Spinal cord (tissue), 9 donors: ENCODE measurements at regions not wholly inside any gene's neighbourhood (a gene's known extent, or its start where the extent isn't known, plus 50 kb on each side); places are given as distances from the start of the nearest gene placed in this dataset.

Source experiments
- DNase-seq, 6 donors: peaks; one replicate each; pipeline versions ENCODE4 v3.0.0 to v3.0.0-alpha.2; 2013 to 2015; ENCODE audit warnings: low spot score in 6 of 6, low read depth in 4 of 6
- H3K27ac ChIP-seq: one replicate; pipeline ENCODE4 v1.5.1; 2013; ENCODE audit warnings: low read depth, low read length, control low read depth
- H3K27me3 ChIP-seq: one replicate; pipeline ENCODE4 v1.6.1; 2013; ENCODE audit warnings: low read length; ENCODE audit not compliant: control insufficient read depth, insufficient read depth
- H3K36me3 ChIP-seq: one replicate; pipeline ENCODE4 v1.6.1; 2013; ENCODE audit warnings: low read length; ENCODE audit not compliant: control insufficient read depth, insufficient read depth
- H3K4me1 ChIP-seq: one replicate; pipeline ENCODE4 v1.6.1; 2013; ENCODE audit warnings: low read length; ENCODE audit not compliant: control insufficient read depth, insufficient read depth
- H3K4me3 ChIP-seq: one replicate; pipeline ENCODE4 v1.5.1; 2013; ENCODE audit warnings: low read depth, low read length, control low read depth
- H3K9me3 ChIP-seq: one replicate; pipeline ENCODE4 v1.6.1; 2013; ENCODE audit warnings: low read length; ENCODE audit not compliant: control insufficient read depth, insufficient read depth
- WGBS: methylation state at CpG from one replicate; pipeline ENCODE4 v1.1.5; 2013; ENCODE audit warnings: missing lambda C conversion rate; ENCODE audit not compliant: insufficient coverage; 5-methylcytosine and 5-hydroxymethylcytosine counted together
- donor health status: healthy.

- 48% methylated on average over 2 of the region's 3 CpGs for WGBS
- no peaks in the 10 kb centered on the region for H3K36me3 ChIP-seq
Measured at GRCh38 chr1:82240571-82240970, 439.8 kb downstream of the ADGRL2 start.

GRCh38 chr1:82230667-82231066 is 429.9 kb downstream of the ADGRL2 start:
- Histone ChIP-seq H3K9me3 (no peaks in the 10 kb centered on the region), H3K4me3 (no peak overlapping the region), H3K36me3 (no peaks in the 10 kb centered on the region), H3K4me1 (no peaks in the 10 kb centered on the region), H3K27ac (no peak overlapping the region), H3K27me3 (no peaks in the 10 kb centered on the region)
- WGBS, result 40% methylated on average over 3 of the region's 4 CpGs
- DNase-seq, result peak in 1 of 6 donors; percentile 45

More at GRCh38 chr1:82240571-82240970, 439.8 kb downstream of the ADGRL2 start:
- no peaks in the 10 kb centered on the region for H3K4me1 ChIP-seq
- H3K4me3 ChIP-seq, result no peak overlapping the region
- H3K9me3 ChIP-seq, result peaks cover 6% of the 10 kb centered on the region
- H3K27me3 ChIP-seq, result no peaks in the 10 kb centered on the region
- H3K27ac ChIP-seq, result no peak overlapping the region
- no peak for DNase-seq

- H3K36me3 ChIP-seq, result no peaks in the 10 kb centered on the region
- no peaks in the 10 kb centered on the region for H3K9me3 ChIP-seq
- no peak overlapping the region for H3K27ac ChIP-seq
- no CpG with 5 or more reads among the region's 3 CpGs for WGBS
- DNase-seq, result peak in 1 of 6 donors; percentile 67
- H3K27me3 ChIP-seq, result no peaks in the 10 kb centered on the region
- H3K4me1 ChIP-seq, result no peaks in the 10 kb centered on the region
- H3K4me3 ChIP-seq, result no peak overlapping the region
Measured at GRCh38 chr1:82227306-82228095, 426.8 kb downstream of the ADGRL2 start.

GRCh38 chr1:82226186-82226505 is 425.4 kb downstream of the ADGRL2 start:
- WGBS, result no CpG with 5 or more reads among the region's 1 CpG
- Histone ChIP-seq H3K4me1 (no peaks in the 10 kb centered on the region), H3K36me3 (no peaks in the 10 kb centered on the region), H3K4me3 (no peak overlapping the region), H3K9me3 (no peaks in the 10 kb centered on the region), H3K27me3 (no peaks in the 10 kb centered on the region), H3K27ac (no peak overlapping the region)
- peak in 1 of 6 donors; percentile 31 for DNase-seq

- Histone ChIP-seq H3K4me3 (no peak overlapping the region), H3K27me3 (no peaks in the 10 kb centered on the region), H3K27ac (no peak overlapping the region), H3K4me1 (no peaks in the 10 kb centered on the region), H3K9me3 (no peaks in the 10 kb centered on the region), H3K36me3 (no peaks in the 10 kb centered on the region)
- 54% methylated on average over 1 of the region's 3 CpGs for WGBS
- peak in 1 of 6 donors; percentile 5 for DNase-seq
Measured at GRCh38 chr1:82225421-82226185, 424.9 kb downstream of the ADGRL2 start.

- H3K27me3 ChIP-seq, result no peaks in the 10 kb centered on the region
- no peak for DNase-seq
- WGBS, result no CpG with 5 or more reads among the region's 1 CpG
- H3K4me3 ChIP-seq, result no peak overlapping the region
- no peaks in the 10 kb centered on the region for H3K4me1 ChIP-seq
- H3K9me3 ChIP-seq, result no peaks in the 10 kb centered on the region
- H3K36me3 ChIP-seq, result no peaks in the 10 kb centered on the region
- H3K27ac ChIP-seq, result no peak overlapping the region
Measured at GRCh38 chr1:82223091-82223490, 422.4 kb downstream of the ADGRL2 start.

- Histone ChIP-seq H3K9me3 (no peaks in the 10 kb centered on the region), H3K36me3 (no peaks in the 10 kb centered on the region), H3K27ac (no peak overlapping the region), H3K27me3 (no peaks in the 10 kb centered on the region), H3K4me1 (no peaks in the 10 kb centered on the region), H3K4me3 (no peak overlapping the region)
- no CpG with 5 or more reads among the region's 5 CpGs for WGBS
- DNase-seq, result no peak
Measured at GRCh38 chr1:82221721-82222120, 421.0 kb downstream of the ADGRL2 start.

- H3K9me3 ChIP-seq, result no peaks in the 10 kb centered on the region
Measured at GRCh38 chr1:82220754-82221153, 420.0 kb downstream of the ADGRL2 start.

GRCh38 chr1:82219841-82220240 is 419.1 kb downstream of the ADGRL2 start:
- DNase-seq, result no peak
- Histone ChIP-seq H3K9me3 (no peaks in the 10 kb centered on the region), H3K27me3 (no peaks in the 10 kb centered on the region), H3K36me3 (no peaks in the 10 kb centered on the region), H3K4me1 (no peaks in the 10 kb centered on the region), H3K27ac (no peak overlapping the region), H3K4me3 (no peak overlapping the region)
- 76% methylated on average over 3 of the region's 3 CpGs for WGBS

More at GRCh38 chr1:82220754-82221153, 420.0 kb downstream of the ADGRL2 start:
- no peaks in the 10 kb centered on the region for H3K27me3 ChIP-seq
- DNase-seq, result no peak
- H3K4me3 ChIP-seq, result no peak overlapping the region
- no peaks in the 10 kb centered on the region for H3K4me1 ChIP-seq
- no peak overlapping the region for H3K27ac ChIP-seq
- no peaks in the 10 kb centered on the region for H3K36me3 ChIP-seq
- 89% methylated on average over 3 of the region's 5 CpGs for WGBS

- H3K27ac ChIP-seq, result no peak overlapping the region
- H3K9me3 ChIP-seq, result no peaks in the 10 kb centered on the region
- WGBS, result no CpG with 5 or more reads among the region's 2 CpGs
- H3K4me1 ChIP-seq, result no peaks in the 10 kb centered on the region
- H3K36me3 ChIP-seq, result no peaks in the 10 kb centered on the region
- no peak overlapping the region for H3K4me3 ChIP-seq
- no peaks in the 10 kb centered on the region for H3K27me3 ChIP-seq
- DNase-seq, result no peak
Measured at GRCh38 chr1:82218846-82219245, 418.1 kb downstream of the ADGRL2 start.
